Activated CD8-positive, alpha-beta memory T cell treated with anti-CD3 and anti-CD28 coated beads for 48 hours (primary cell): ENCODE measurements at regions not wholly inside any gene's neighbourhood (a gene's known extent, or its start where the extent isn't known, plus 50 kb on each side); places are given as distances from the start of the nearest gene placed in this dataset.

ENCODE experiments used
- DNase-seq, 3 experiments: peaks; one replicate each; pipeline ENCODE4 v3.0.0-alpha.2; 2020; ENCODE audit warnings: low read depth in 2 of 3, low spot score in 2 of 3

DNA sequence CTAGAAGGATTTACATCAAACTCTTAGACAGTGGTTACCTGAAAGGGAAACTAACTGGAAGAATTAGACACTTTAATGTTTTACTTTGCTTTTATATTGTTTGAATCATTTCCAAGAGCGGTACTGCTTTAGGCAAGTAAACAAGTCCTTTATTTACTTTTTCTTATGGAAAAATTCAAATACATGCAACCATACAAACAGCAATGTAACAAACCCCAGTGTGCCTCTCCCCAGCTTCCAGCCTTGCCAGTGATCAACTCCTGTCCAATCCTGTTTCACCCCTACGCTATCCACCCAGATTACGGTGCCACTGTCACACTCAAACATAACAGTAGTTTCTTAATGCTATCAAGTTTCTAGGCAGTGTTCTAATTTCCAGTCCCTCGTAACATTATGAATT, 85.9 kb downstream of the C16orf95 start:
- no peak for DNase-seq

DNA sequence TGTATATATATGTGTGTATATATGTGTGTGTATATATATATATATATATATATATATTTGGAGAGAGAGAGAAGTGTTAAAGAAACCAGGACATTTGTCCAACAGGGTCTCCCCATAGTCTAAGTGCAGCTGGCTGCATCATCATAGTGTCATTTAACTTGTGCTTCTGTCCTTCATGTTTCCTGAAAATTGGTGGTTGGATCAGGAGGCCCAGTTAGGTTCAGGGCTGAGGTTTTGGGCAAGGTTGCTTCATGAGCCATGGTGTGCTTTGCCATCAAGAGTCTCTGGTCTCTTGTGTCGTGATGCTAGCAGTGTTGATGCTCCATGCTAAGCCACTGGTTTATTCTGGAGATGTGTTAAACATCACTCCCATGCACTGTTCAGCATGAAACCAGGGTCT, 85.3 kb downstream of the C16orf95 start:
- DNase-seq, result no peak

DNA sequence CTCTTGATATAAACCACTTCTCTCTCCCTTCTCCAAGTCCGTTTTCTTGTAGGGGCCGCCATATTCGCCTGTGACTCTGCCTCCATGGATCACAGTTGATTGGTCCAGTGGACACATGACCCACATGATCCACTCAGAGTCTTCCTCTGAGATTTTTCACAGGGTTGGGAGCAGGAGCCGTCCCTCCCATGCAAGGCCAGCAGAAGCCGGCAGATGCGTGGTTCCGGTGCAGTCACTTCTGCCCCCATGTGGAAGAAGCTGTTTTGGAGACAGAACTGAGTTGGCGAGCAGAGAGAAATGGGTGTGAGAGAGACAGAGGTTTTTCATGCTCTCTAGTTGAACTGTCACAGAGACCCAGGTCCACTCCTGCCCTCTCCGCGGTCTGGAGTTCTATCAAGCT, 83.3 kb downstream of the C16orf95 start:
- no peak for DNase-seq

DNA sequence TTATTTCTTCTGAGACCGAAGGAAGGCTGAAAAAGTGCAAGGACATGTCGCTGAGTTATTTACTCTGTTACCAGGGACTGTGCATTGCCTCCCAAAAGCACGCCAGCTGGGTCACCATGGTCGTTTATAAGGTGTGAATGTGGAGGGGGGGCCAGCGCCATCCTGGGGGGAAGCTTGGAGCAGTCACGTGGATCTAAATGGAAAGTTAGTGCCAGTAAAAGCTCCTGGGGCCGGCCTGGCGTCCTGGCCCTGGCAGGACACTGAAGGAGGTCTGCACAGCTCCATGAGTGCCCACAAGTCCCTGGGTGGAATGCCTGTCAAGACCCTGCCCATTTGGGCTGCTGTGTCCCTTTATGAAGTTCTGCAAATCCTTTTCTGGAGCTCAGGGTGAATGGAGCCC, 82.6 kb downstream of the C16orf95 start:
- DNase-seq, result no peak

DNA sequence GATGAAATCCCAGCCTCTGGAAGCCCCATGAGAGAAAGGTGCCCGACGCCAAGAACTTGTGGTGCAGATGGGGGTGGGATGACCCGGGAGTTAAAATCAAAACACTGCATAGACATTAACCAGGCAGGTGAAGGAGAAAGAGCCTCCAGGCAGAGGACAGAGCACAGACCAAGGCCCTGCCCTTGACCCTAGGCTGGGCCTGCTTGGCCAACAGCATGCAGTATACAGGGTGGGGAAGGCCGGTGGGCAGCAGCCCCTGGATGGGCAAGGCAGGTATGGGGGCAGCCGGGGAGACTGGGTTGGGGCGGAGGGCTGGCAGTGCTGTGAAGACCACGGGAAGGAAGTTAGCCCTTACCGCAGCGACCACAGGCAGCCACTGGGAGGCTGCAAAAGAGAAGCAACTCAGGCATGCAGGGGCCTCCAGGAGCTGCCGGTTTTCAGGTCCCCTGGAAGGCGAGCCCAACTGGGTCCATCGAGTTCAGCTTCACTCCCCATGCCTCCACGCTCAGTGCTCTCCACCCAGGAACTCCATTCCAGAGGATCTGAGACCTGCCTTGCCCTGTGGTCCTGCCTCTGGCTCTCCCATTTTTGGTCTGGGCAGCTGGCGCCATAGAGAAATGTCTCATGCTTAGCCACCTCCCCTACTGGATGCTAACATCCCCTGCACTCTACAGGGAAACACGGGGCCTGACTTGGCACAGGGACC, 81.2 kb downstream of the C16orf95 start:
- no peak for DNase-seq

DNA sequence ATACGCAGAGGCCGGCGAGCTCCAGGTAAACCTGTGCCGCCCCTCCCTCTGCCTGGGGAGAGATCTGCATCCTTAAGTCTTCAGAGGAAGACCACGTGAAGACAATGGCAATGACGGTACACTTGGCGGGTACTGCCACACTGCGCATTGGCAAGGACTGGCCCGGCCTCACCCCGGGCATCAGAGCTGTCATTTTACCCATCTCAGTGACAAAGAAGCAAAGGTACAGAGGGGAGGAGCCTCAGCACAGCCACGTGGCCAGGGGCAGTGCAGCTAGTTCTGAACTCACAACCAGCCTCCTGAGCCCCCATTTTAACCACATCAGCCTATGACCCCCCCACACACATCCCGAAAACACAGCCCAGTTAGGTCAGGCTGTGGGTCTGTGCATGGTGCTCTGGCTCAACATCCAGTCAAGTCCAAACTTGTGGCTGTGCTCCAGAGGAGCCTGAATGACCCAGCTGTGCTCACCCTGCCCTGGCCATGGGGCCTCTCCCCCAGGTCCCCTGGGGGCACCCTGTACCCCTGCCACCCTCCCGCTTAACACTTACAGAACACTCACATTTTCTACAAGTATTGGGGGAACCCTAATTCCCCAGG, 80.6 kb downstream of the C16orf95 start:
- DNase-seq, result no peak

DNA sequence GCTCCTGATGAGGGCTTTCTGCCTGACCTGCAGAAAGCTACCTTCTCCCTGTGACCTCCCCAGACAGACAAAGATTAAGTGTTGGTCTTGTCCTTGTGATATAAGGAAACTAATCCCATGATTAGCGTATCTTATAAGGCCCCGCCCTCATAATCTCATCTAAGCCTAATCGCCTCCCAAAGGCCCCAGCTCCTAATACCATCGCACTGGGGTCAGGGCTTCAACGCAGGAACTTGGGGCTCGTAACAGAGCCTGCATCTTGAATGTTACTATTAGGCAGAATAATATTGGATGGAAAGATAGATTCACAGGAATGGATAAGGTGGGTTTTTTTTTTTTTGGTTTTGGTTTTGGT, 78.9 kb downstream of the C16orf95 start:
- no peak for DNase-seq

DNA sequence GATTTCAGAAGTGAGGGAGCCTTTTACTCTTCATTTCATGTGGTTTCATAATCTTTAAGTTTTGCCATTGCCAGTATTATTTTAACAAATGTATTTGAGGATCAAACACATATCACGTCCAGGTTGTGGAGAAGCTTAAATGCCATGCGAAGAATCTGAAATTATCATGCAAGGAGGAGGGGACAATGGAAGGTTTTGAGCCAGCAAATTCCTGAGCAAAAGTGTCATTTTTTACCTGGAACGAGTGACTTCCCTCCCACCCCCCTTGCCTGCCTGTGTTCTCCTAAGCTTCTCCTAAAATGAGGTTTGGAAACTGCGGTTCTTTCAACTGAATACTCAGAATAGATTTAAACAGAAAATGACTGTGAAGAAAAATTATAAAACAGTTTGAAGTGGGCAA, 77.6 kb downstream of the C16orf95 start:
- DNase-seq, result no peak

DNA sequence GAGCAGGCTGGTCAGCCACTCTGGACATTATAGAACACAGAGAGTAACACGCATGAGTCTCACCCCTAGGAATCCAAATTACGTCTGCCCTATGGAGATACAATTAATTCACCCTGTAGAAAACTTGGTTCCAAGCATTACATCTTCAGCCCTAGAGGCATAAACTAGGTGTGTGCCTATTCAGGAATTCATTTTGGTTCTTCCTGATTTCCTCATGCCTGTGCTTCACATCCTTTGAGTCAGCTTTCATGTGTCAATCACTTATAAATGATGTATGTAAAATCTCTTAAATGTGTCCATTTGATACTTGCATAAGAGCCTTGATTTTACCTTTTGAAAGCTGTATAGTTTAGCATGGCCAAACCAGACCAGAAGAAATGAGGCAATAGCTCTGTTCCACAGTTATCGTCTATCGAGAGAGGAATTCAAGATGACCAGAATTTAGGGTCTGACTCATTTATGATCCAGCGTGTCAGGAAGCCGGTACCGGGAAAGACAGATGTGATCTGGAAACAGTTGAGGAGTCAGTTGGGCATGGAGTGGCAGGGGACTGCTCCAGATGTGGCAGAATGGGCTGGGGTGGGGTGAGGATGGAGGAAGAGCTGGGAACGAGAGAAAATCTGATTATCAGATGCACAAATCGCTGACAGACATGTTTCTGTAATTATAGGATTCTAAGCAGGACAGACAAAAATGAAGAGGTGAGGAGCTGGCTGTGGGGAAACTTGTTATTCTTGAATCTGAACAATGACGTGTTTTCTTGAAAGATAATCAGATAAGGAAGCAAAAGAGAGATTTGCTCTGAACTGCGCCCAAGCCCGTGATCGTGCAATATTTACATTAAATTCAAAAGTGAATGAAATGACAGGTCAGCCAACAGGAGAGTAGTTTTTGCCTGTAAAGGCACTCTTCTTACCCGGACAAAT, 76.7 kb downstream of the C16orf95 start:
- no peak for DNase-seq

DNA sequence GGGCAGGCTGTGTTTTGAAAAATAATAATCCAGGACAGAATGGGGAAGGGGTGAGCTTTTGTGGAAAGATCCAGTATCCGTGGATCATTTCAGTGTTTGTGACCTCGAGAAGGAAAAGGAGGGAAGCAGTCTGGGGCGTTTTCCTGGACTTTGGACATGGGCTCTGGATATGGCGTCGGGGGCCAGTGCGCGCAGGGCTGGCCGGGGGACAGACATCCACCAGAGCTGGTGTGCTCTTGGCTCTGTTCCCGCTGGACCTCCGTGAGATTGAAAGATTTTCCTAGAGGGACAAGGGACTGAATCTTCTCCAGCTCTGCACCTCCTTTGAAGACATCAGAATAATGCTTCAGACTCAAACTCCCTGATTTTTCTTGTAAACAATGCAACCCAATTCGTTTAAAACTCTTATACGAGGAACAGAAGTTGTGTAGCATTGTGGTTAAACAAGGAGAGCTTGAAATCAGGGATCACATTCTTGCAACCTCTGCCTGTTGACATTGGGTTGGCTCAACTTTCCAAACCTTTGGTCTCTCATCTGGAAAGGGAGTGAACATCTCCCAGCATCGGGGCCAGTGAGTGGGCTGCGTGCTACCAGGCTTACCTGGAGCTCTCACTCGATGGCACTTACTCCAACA, 75.9 kb downstream of the C16orf95 start:
- no peak for DNase-seq

DNA sequence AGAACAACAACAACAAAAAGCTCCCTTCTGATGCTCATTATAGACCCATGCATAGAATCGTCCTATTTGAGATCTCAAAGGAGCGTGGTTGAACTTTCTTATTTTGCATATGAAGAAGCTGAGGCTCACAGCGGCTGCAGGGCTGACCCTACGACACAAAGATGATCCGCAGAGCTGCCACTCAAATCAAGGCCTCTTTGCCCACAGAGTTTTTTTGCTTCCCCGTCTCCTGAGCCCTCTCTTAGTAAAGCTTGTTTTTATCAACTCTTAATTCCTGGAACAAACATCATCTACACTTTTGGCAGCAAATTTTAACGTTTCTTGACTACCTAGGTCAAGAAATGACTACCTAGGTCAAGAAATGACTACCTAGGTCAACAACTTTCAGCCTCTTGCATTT, 73.7 kb downstream of the C16orf95 start:
- no peak for DNase-seq

DNA sequence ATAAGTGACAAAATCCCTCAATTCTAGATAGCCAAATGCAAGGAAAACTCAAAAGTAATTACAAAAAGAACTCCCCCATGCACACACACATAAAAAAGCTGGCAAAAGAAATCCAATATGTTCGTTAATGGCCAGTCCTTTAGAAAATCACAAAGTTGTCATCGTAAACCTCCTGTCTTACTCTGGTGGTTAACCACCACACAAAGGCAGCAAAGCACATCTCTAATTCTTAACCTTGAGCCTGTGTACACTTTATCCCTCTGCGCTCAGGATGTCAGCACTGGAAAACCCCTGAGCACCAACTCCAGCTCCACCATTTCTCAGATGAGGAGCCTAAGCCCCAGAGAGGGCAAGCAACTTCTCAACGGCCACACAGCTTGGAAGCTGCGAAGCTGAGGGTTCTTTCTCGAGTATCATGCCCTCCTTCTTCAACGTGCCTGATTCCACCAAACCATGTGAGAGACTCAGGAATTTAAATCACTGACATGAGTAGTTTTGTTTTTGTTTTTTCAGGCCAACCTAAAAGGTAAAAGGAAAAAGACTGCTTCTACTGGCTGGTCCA, 72.5 kb downstream of the C16orf95 start:
- no peak for DNase-seq

DNA sequence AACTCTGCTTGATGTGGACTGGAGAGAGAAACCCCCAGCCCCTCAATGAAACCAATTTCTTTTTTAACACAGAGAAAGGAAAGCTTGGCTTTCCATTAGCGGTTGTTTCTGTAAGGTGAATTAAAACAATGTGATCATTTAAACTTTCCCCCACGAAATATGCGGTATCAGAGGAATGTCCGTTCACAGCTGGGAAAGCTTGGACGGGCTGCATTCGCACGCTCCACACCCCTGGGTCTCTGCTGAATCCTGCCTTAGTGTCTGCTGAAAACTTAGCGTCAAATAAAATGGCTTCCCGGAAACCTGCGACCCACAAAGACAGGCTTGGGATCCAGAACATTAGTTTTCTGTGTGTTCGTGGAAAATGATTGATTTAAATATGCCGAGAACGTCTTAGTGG, 71.7 kb downstream of the C16orf95 start:
- DNase-seq, result no peak

DNA sequence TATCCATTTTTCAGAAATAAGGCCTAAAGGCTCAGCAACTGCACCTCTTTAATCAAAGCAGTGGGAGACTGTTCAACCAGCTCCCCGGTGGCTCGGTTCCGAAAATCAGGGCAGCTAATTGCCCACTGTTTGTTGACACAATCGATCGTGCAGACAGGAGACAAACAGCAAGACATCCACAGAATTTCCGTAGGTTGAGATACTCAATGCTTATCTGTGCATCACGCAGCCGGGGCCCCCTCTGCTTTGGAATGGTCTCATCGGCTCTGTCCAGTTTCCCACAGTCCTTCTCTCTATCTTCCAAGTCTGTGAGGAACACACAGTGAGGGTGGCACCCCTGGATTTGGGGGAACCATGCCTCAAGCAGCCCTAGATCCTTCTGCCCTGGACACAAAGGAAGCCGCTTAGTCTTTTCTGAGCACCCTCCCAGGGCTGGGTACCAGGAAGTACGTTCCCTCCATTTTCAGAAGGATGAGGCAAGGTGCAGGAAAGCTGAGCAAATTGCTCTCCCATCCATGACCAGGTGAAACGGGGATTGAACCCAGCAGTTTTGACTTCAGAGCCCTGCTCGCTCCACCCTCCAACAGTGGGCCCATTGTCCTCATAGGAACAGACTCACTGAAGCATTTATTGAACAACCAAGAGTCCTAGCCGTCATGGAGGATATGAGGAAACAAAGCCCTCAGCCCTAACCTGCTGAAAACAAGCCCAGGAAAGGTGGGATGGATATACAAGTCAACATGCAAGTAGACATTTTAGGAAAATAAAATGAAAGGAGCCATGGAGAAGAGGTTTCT, 70.7 kb downstream of the C16orf95 start:
- no peak for DNase-seq

DNA sequence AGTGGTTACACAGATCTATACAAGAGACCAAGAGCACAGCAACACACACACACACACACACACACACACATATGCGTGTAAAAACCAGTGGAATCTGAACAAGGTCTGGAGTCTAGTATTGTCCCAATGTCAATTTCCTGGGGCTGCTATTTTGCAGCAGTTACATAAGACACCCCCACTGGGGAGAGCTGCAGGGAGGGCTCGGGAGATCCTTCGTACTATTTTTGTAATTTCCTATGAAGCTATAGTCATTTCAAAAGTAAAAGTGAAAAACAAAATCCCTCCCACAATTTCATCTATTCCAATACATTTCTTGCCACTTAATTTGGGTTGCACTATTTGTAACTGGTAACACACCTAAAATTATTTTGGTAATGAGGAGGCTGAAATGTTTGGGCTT, 68.5 kb downstream of the C16orf95 start:
- no peak for DNase-seq

DNA sequence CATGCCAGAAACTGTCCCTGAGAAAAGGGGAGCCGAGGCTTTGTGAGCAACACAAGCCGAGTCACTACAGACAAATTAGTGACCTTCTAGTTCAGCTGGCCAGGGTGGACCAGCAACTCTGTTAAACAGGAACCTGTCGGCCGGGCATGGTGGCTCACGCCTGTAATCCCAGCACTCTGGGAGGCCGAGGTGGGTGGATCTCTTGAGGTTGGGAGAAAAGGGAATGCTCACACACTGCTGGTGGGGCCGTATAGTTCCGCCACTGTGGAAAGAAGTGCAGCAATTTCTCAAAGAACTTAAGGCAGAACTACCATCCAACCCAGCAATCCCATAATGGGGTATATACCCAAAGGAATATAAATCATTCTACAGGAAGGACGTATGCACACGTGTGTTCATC, 67.8 kb downstream of the C16orf95 start:
- no peak for DNase-seq

DNA sequence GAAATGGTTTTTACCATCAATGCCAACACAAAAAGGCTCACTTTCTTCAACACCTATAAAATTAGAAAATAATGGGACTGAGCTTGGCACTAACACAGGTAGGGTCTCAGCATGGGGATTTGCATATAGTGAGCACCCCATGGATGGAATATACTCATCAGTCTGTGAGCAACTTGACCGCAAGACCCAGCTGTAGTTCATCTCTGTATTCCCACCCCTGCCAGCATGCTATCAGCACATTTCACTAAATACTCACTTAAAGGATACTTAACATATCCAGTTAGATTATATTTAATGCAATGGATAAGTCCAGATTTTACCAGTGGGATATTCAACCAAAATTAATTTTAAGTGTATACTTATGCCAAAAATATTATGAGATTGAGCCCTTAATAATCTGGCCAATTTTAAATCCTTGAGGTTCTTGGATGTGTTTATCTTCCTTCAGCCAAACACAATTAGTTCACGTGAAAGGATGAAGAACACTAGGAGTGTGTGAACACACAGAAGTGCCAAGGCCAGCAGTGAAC, 66.7 kb downstream of the C16orf95 start:
- no peak for DNase-seq

DNA sequence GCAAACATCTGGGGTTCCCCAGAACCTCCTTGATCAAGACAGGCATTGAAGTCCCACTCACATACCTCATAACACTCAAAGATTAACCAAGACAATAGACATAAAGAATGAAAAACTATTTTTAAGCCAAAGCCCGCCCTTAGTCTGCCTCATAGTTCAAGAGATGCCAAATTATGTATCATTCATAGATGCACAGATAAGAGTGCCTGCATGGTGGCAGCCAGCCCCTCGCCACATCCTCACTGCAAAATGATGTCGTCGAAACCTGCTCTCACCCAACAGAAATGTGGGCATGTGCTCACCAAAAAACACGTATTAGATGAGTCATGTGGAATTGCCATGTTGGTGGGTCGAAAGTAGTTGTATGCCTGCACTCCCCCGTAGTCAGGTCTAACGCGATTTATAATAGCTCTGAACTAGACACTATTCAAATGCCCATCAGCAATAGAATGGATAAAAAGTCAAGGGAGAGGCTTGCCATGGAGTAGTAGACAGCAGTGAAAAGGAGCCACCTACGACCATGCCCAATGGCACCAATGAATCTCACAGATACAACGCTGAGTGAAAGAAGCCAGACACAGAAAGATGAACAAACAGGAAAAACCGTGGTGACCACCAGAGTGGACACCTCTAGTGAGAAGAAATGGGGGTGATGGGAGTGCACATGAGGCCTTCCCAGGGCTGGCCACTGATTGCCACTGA, 64.8 kb downstream of the C16orf95 start:
- no peak for DNase-seq
